SKM-1 (cell line): ENCODE measurements at regions not wholly inside any gene's neighbourhood (a gene's known extent, or its start where the extent isn't known, plus 50 kb on each side); places are given as distances from the start of the nearest gene placed in this dataset.
"Not testable (repeated sequence)": the region's sequence is repeated elsewhere in the genome, so short reads cannot be mapped to it uniquely, and the experiment has no call there.

ENCODE experiments used
- DNase-seq: peaks from one replicate; lab custom pipeline; 2025; ENCODE audit not compliant: unreplicated experiment; lab: John Stamatoyannopoulos, UW

- DNase-seq: no peak
Measured at GRCh38 chr12:78331753-78332152, 501.1 kb downstream of the NAV3 start.

GRCh38 chr12:78338054-78338785 lies 507.5 kb downstream of the NAV3 start:
- DNase-seq: no peak

GRCh38 chr12:78340406-78340805 lies 509.7 kb downstream of the NAV3 start:
- no peak for DNase-seq

GRCh38 chr12:78343657-78344056 lies 513.0 kb downstream of the NAV3 start:
- DNase-seq: no peak

GRCh38 chr12:78359520-78359919 lies 505.1 kb upstream of the SYT1 start:
- DNase-seq: no peak

GRCh38 chr12:78361683-78362082 lies 502.9 kb upstream of the SYT1 start:
- DNase-seq: no peak

DNA sequence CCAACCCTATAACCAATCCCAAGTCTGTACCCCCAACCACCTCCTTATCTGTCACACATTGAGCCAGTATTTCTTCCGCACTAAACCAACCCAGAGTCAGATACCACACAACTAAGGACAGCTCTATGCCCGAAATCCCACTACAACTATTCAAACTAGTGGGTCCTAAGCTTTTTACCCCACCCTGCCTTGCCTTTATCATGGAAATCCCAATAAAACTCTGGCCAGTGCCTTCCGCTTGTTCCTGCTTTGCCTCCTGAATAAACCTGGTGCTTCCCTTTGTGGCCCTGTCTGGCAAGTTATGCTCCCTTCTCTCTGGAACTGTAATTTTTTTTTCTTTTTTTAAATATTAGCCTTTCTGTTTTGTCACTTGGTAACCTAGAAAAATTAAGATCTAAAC lies 493.3 kb upstream of the SYT1 start:
- no peak for DNase-seq

- DNase-seq: no peak
Measured at GRCh38 chr12:78375461-78375860, 489.1 kb upstream of the SYT1 start.

- no peak for DNase-seq
Measured at GRCh38 chr12:78376257-78376656, 488.3 kb upstream of the SYT1 start.

DNA sequence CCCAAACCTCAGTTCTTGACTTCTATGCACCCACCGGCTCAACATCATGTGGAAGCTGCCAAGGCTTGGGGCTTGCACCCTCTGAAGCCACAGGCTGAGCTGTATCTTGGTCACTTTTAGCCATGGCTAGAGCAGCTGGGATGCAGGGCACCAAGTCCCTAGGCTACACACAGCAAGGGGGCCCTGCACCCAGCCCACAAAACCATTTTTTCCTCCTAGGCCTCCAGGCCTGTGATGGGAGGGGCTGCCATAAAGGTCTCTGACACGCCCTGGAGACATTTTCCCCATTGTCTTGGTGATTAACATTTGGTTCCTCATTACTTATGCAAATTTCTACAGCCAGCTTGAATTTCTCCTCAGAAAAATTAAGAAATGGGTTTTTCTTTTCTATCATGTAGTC lies 485.5 kb upstream of the SYT1 start:
- not testable (repeated sequence) for DNase-seq

DNA sequence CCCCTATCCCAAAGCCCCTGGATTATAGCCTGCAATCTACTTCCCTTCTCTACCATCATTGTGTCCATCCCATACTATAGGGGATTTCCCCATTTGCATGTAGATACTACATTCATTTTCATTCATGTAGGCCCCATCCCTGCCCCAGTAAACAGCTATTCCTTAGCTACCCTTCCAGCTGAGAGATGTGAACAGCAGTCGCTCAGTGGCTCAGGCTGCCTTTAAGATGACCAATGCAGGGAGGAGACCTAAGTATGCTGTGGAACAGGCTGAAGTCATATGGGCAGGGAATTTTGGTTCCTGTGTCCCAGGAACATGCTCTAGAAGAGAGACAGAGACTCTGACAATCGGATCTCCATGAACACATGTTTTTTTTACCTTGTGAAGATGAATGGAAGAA lies 481.2 kb upstream of the SYT1 start:
- DNase-seq: no peak

GRCh38 chr12:78384541-78384940 lies 480.0 kb upstream of the SYT1 start:
- no peak for DNase-seq

DNA sequence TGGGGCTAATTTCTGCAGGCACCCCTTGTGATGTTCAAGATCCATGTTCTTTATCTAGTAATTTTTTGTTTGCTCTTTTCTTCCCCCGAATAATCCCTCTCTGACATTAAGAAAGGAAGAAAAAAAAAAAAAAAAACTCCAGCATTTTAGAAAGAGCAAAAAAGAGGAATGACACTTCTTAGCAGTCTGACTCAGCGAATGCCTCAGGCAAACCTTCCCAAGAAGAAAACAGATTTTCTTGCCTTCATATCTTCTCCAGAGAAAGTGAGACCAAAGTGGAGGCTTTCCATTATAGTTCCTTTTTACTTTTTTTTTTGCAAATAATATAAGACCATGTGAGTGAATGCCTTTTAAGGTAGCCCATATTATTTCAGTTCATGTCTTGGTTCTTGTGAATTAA lies 479.0 kb upstream of the SYT1 start:
- no peak for DNase-seq

DNA sequence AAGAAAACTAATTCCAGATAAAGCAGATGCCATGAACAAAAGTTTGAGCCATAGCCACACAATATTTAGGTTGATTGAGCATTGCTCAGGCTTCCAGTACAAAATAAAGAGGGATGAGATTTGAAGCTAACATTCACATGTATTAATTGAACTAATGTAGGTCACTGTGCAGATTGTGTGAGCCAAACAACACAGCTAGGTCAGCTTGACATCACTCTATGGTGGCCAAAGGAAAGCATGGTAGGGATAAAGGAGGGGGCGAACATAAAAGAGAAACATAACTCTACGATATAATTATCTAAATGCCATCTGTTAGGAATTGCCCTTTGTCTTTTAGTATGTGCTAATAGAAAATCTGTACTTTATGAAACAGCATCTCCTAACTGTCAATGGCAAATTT lies 477.7 kb upstream of the SYT1 start:
- DNase-seq: no peak

DNA sequence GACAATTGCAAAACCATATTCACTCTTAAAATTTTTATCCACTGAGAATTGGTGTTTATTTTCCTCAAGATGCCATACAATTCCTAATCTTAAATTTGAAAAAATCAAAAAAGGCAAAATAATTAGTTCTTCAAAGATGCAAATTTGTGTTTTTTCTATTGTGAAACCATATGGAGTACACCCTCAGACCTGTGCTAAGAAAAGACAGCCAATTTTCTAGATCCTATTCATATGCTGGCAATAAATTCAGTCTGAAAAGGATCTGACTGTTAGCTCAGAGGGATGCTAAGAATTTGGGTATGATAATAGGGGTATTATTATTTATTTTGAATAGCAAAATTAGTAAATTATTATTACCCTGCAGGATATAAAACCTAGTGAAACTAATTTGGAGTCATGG lies 476.9 kb upstream of the SYT1 start:
- DNase-seq: no peak

- DNase-seq: no peak
Measured at GRCh38 chr12:78388461-78388860, 476.1 kb upstream of the SYT1 start.

DNA sequence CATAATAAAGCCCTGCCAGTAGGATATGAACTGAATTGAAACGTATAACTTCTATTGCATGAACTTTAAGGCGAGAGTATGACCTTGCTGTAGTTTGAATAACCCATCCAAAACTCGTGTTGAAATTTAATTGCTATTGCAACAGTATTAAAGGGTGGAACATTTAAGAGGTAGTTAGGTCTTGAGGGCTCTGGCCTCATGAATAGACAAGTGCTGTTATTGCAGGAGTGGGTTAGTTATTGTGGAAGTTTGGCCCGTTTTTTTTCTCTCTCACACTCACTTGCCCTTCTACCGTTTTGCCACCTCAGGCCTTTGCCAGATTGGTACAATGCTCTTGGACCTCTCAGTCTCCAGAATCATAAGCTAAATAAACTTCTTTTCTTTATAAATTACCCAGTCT lies 473.7 kb upstream of the SYT1 start:
- no peak for DNase-seq

DNA sequence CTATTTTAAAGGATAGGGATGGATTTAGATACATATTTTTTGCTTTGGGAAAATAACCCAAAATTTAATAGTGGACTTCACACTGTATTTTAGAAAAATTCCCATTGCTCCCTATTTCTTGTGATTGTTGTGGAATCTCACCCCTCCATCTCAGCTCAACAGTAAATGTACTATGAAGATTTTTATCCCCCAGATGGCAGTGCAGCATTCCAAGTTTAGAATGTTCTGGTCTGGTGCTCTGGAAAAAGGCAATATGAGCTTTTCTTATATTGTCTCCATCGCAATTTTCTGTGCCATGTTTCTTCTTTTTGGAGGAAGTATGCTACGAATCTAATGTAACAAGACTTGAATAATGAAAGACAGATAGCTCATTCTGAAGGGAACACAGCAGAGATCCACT lies 471.7 kb upstream of the SYT1 start:
- DNase-seq: no peak

DNA sequence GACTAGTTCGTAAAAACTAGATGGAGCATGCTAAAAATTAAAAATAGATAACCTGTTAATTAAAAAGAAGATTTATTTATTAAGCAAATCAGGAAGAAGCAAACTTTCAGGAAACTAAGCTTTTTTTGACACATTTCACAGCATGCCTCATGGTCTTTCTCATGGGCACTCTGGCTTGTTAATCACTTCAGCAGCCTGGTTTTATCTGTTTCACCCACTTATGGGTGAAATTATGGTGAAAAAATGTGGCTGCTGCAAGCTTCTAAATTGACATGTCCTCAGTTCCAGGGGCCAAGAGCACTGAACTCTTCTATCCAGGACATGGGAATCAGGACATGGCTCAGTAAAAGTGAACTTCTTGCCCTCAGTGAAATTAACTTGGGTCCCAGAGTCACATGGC lies 468.6 kb upstream of the SYT1 start:
- DNase-seq: no peak

GRCh38 chr12:78396538-78396937 lies 468.0 kb upstream of the SYT1 start:
- DNase-seq: no peak

DNA sequence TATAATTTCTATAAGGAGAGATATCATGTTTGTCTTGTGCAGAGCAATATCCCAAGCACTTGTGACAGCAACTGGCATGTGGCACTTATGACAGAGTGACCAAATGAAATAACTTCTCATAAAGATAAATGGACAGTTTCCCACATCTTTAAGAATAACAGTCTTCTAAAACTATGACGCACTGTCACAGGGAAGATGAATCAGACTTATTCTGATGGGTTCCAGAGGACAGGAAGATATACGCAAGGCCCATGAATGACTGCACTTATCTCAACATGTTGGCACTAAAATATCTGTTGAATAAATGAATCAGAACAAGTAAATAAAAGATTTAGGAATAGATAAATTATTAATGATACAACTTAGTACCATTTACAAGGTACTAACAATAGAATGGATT lies 465.8 kb upstream of the SYT1 start:
- DNase-seq: no peak

DNA sequence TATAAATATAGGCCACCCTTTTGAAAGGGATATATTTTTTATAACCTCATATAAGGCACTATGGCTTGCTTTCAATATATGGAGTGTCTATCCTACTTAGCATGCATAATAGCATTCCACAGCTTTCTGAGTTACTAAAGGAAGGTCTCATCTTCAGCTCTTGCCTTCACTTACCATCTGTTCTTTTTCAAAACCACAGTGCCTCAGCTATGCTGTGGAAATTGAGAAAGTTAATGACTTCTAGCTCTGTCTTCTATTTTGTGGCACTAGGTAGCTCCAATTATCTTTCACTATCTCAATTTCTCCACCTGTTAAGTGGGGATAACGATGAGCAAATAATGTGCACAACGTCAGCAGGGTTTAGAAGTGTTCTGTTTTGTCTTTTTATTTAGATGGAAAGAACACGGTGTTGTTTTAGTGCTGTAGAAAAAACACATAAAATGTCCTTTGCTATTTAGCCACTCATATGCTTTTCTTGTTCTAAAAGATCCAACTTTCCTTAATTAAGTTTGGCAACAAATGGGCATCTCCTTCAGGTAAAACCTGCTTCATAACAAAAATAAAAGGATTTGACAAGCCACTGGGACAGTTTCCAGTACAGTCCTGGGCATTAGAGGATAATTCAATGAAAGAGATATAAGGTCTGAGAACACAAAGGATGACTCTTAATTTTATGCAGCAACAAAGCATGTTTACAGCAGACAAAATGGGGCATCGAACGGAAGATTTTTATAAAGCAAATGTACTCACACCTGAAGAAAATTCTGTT lies 462.0 kb upstream of the SYT1 start:
- DNase-seq: no peak

DNA sequence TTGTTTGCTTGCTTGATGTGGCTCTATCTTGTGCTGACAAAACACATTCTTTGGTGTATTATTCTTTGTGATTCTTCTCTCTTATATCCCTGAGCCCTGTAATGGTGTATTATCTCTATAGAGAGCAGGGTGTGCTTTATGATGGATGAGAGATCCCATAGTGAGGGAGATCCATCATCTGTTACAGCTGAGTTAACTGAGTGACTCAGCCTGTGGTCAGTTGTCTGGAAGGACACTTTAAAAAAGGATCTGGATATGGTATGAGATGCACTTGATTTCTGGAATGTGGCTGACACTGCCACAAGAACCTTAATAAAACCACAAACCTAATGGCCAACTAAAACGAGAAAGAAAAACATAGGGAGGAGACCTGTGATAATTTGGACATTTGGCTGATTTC lies 461.4 kb upstream of the SYT1 start:
- no peak for DNase-seq
